Muscle of leg (tissue), 3 donors: ENCODE measurements at regions not wholly inside any gene's neighbourhood (a gene's known extent, or its start where the extent isn't known, plus 50 kb on each side); places are given as distances from the start of the nearest gene placed in this dataset.

Source experiments
- DNase-seq: peaks from one replicate; pipeline ENCODE4 v3.0.0; 2013
- H3K27ac ChIP-seq: one replicate; pipeline ENCODE4 v1.5.1; 2013; ENCODE audit warnings: mild to moderate bottlenecking, low read length, control low read depth
- H3K27me3 ChIP-seq: one replicate; pipeline ENCODE4 v1.6.1; 2013; ENCODE audit warnings: low read length; ENCODE audit not compliant: control insufficient read depth, insufficient read depth
- H3K36me3 ChIP-seq: one replicate; pipeline ENCODE4 v1.6.1; 2013; ENCODE audit warnings: low read length; ENCODE audit not compliant: control insufficient read depth, insufficient read depth
- H3K4me1 ChIP-seq: one replicate; pipeline ENCODE4 v1.6.1; 2013; ENCODE audit warnings: low read length; ENCODE audit not compliant: control insufficient read depth, insufficient read depth
- H3K4me3 ChIP-seq: one replicate; pipeline ENCODE4 v1.5.1; 2013; ENCODE audit warnings: low read length, control low read depth
- H3K9me3 ChIP-seq: replicated peaks from 2 replicates; pipeline ENCODE4 v1.6.1; 2013; ENCODE audit warnings: low read depth, low read length; ENCODE audit not compliant: control insufficient read depth
- WGBS: methylation state at CpG from one replicate; pipeline ENCODE4 v1.1.5; 2013; ENCODE audit warnings: missing lambda C conversion rate; ENCODE audit not compliant: insufficient coverage; 5-methylcytosine and 5-hydroxymethylcytosine counted together

DNA sequence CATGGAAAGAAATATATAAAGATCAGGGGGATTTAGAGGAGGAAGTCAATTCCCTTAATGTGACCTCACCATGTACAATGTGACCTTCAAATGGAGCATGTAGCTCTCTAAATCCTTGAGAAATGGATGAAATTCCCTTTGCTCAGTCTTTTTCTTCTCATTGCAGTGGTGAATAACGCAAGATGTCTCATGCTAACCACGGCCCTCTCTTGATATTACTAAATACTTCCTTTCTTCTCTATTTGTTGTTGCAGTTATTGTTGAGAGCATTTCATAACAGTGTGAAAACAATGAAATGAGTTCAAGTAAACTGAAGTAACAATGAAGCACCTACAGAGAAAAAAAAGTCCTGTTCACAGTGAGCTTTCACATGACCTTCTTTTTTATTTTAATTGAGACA is 55.6 kb downstream of the ZNF281 start:
- Histone ChIP-seq H3K9me3 (no peaks in the 10 kb centered on the region), H3K27me3 (no peaks in the 10 kb centered on the region), H3K27ac (no peak overlapping the region), H3K36me3 (no peaks in the 10 kb centered on the region), H3K4me3 (no peak overlapping the region), H3K4me1 (peaks cover 2% of the 10 kb centered on the region)
- no peak for DNase-seq
- whole genome bisulfite sequencing: no CpG with 5 or more reads among the region's 2 CpGs

DNA sequence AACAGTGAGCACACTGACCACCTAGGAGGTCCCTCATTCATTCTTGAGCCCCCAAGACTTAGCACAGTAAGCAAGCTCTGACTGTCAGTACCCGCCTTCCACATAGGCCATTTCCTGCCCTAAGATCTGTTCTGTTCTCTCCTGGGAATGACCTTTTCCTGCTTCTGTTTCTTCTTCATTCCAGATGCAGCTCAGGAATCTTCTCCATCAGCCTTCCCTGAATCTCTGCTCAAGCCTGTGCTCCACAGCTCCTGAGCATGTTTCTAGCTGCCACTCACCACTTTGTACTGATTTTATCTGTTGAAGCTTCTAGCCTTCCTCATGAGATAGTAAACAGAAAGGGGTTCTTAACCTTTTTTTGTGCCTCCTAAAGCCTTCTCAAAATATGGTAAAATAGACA is 56.6 kb downstream of the ZNF281 start:
- H3K36me3 ChIP-seq: no peaks in the 10 kb centered on the region
- H3K27me3 ChIP-seq: no peaks in the 10 kb centered on the region
- H3K4me3 ChIP-seq: no peak overlapping the region
- no peak overlapping the region for H3K27ac ChIP-seq
- no peak for DNase-seq
- 63% methylated on average over 1 of the region's 1 CpG for WGBS
- no peaks in the 10 kb centered on the region for H3K9me3 ChIP-seq
- peaks cover 2% of the 10 kb centered on the region for H3K4me1 ChIP-seq

DNA sequence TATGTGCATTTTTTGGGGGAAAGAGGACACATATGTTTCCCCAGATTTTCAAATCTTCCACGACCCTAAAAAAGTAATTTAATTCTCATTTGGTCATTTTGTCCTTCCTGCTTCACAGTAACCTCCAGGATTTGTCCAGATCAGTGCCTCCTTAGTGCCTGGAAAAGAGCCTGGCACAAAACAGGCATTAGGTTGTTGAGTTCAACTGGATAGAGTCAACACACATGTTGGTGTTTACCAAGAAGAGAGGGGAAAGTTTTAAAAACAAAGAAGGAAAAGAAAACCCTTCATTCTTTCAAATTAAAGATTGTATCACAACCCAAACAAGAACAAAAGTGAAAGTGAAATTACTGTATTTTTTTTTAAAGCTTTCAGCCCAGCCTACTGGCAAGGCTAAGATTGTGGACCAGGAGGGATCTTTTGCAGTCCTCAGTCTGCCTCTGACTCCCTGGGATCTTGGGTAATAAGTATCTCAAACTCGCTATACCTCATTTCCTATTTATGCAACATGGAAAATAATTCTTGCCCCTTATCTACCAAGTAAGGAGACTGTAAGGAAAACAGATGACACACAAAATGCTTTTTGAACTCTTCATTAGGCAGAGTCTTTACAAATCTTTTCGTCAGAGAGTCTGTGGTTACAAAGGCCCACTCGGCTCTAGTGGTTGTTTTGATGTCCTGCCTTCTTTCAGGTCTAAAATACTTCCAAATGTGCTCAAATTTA is 57.8 kb downstream of the ZNF281 start:
- WGBS: 21% methylated on average over 2 of the region's 4 CpGs
- Histone ChIP-seq H3K27ac (no peak overlapping the region), H3K27me3 (no peaks in the 10 kb centered on the region), H3K4me3 (no peak overlapping the region), H3K36me3 (no peaks in the 10 kb centered on the region), H3K9me3 (no peaks in the 10 kb centered on the region), H3K4me1 (peaks cover 2% of the 10 kb centered on the region)
- peak; percentile 40 for DNase-seq

DNA sequence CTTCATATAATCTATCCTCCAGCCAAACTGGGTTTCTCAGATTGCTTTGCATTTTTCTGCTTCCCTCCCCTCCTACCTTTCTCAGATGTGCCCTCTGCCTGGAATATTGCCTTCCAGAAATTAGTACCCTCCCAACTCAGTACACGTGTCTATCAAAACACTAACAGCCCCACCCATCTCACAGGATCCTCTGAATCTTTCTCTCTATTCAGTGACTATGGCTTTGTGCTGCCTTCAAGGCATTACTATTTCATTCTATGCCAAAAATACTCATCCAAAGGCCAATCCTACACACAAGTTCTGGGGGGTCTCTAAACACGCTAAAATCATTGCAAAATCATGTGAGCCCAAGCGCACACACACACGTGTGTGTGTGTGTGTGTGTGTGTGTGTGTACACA is 58.4 kb downstream of the ZNF281 start:
- H3K27ac ChIP-seq: no peak overlapping the region
- no peaks in the 10 kb centered on the region for H3K9me3 ChIP-seq
- no peaks in the 10 kb centered on the region for H3K27me3 ChIP-seq
- H3K36me3 ChIP-seq: no peaks in the 10 kb centered on the region
- DNase-seq: no peak
- WGBS: 17% methylated on average over 1 of the region's 4 CpGs
- H3K4me3 ChIP-seq: no peak overlapping the region
- peaks cover 2% of the 10 kb centered on the region for H3K4me1 ChIP-seq

DNA sequence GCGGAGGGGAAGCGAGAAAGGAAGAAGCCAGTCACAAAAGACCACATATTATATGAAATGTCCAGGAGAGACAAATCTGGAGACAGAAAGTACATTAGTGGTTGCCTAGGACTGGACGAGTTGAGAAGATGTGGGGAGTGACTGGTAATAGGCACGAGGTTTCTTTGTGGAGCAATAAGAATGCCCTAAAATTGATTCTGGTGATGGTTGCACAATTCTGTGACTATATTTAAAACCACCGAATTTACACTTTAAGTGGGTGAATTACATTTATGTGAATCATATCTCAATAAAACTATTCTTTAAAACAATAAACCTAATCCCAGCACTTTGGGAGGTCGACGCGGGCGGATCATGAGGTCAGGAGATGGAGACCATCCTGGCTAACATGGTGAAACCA is 63.1 kb downstream of the ZNF281 start:
- DNase-seq: no peak
- Histone ChIP-seq H3K4me1 (no peaks in the 10 kb centered on the region), H3K27me3 (no peaks in the 10 kb centered on the region), H3K9me3 (no peaks in the 10 kb centered on the region), H3K4me3 (no peak overlapping the region), H3K36me3 (no peaks in the 10 kb centered on the region), H3K27ac (no peak overlapping the region)
- no CpG with 5 or more reads among the region's 9 CpGs for WGBS

DNA sequence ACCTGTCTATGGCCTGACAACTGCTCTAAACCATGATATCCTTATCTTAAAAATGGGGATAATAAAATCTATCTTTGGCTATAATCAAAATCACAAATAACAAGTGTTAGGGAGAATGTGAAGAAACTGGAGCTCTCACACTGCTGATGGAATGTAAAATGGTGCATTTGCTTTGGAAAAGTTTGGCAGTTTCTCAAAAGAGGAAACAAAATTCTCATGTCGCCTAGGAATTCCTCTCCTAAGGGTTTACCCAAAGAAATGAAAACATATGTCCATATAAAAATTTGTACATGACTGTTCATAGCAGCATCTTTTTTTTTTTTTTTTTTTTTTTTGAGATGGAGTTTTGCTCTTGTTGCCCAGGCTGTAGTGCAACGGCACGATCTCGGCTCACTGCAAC is 64.3 kb downstream of the ZNF281 start:
- no peak for DNase-seq
- no peaks in the 10 kb centered on the region for H3K4me1 ChIP-seq
- no peak overlapping the region for H3K27ac ChIP-seq
- H3K27me3 ChIP-seq: no peaks in the 10 kb centered on the region
- H3K9me3 ChIP-seq: no peaks in the 10 kb centered on the region
- no CpG with 5 or more reads among the region's 4 CpGs for WGBS
- no peak overlapping the region for H3K4me3 ChIP-seq
- H3K36me3 ChIP-seq: no peaks in the 10 kb centered on the region

DNA sequence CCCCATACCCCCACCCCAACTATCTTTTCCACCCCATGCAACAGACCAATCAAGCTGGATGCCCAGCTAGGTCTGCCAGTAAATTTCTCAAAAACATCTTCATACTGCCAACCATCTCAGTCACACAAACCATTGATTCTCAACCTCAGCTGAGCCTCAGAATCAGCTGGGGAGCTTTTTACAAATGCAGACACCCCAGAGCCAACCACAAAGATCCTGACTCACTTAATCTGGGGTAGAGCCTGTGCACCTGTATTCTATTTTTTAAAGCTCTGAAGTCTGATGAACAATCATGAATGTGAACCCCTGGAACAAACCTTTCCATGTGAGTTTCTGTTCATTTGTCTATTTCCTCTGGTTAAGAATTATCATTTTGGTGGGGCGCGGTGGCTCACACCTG is 66.0 kb downstream of the ZNF281 start:
- Histone ChIP-seq H3K4me1 (no peaks in the 10 kb centered on the region), H3K27ac (no peak overlapping the region), H3K27me3 (no peaks in the 10 kb centered on the region), H3K36me3 (no peaks in the 10 kb centered on the region), H3K4me3 (no peak overlapping the region), H3K9me3 (no peaks in the 10 kb centered on the region)
- no CpG with 5 or more reads among the region's 2 CpGs for WGBS
- no peak for DNase-seq

DNA sequence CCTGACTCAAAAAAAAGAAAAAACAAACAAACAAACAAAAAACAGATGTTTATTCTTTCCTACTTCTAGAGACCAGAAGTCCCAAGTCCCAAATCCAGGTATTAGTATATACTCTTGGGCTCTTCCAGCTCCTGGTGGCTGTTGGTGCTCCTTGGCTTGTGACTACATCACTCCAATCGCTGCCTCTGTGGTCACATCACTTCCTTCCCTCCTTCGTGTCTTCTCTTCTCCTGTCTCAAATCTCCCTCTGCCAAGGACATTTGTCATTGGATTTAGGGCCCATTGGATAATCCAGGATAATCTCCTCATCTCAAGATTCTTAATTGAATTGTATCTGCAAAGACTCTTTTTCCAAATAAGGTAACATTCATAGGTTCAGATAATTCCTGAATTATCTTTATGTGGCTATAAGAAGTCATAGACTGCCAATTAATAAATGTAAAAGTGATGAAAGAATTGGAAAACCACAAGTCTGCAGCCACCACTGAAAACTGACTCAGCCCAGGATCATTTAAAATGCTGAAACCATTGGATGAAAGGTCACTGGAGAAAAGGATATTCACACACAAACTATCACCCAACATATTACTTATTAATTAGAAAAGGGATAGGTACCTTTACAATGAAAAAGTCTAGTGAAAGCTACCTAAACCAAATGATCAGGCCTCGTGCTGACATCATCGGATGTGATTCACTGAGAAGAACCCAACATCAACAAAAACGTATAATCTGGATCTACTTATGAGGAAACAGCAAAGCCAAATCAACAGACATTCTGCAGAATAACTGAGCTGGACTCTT is 67.1 kb downstream of the ZNF281 start:
- no peak for DNase-seq
- H3K9me3 ChIP-seq: no peaks in the 10 kb centered on the region
- no peaks in the 10 kb centered on the region for H3K27me3 ChIP-seq
- 93% methylated on average over 3 of the region's 5 CpGs for WGBS
- no peaks in the 10 kb centered on the region for H3K4me1 ChIP-seq
- no peak overlapping the region for H3K4me3 ChIP-seq
- no peaks in the 10 kb centered on the region for H3K36me3 ChIP-seq
- no peak overlapping the region for H3K27ac ChIP-seq

DNA sequence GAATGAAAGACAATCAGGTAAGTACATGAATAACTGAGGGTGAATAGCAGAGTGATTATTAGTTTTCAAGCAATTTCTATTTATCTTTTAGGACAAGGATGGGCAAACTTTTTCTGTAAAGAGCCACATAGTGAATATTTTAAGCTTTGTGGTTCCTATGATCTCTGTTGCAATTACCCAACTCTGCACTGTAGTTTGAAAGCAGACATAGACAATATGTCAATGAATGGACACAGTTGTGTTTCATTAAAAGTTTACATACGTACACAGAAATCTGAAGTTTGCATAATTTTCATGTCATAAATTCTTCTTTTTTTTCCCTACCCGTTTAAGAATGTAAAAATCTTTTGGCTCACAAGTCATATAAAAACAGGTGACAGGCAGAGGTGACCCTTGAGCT is 71.4 kb downstream of the ZNF281 start:
- H3K9me3 ChIP-seq: no peaks in the 10 kb centered on the region
- H3K4me1 ChIP-seq: no peaks in the 10 kb centered on the region
- no peak overlapping the region for H3K27ac ChIP-seq
- no peak for DNase-seq
- no peaks in the 10 kb centered on the region for H3K36me3 ChIP-seq
- no peaks in the 10 kb centered on the region for H3K27me3 ChIP-seq
- WGBS: no CpG with 5 or more reads among the region's 2 CpGs
- no peak overlapping the region for H3K4me3 ChIP-seq

DNA sequence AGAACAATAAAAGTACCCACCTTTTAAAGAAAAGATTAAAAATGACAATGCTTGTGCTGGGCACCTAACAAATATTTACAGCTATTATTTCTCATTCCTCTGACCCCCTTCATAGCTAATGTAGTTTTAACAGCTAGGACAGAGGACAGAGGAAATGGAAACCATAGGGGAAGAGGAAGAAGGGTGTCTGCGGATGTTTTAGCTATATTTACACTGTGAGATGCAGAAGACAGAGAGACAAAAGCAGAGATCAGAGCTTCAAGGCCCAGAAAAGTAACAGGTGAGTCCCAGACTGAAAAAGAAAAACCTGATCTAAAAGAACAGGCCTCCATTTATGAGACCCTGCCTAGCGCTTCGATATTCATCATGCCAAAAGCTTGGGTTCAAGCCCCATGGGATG is 72.0 kb downstream of the ZNF281 start:
- Histone ChIP-seq H3K27ac (no peak overlapping the region), H3K27me3 (no peaks in the 10 kb centered on the region), H3K4me3 (no peak overlapping the region), H3K36me3 (no peaks in the 10 kb centered on the region), H3K4me1 (no peaks in the 10 kb centered on the region), H3K9me3 (no peaks in the 10 kb centered on the region)
- 56% methylated on average over 1 of the region's 3 CpGs for WGBS
- no peak for DNase-seq
